ENCODE measurements at regions not wholly inside any gene's neighbourhood (a gene's known extent, or its start where the extent isn't known, plus 50 kb on each side); places are given as distances from the start of the nearest gene placed in this dataset.
"Not testable (repeated sequence)": the region's sequence is repeated elsewhere in the genome, so short reads cannot be mapped to it uniquely, and the experiment has no call there.

DNA sequence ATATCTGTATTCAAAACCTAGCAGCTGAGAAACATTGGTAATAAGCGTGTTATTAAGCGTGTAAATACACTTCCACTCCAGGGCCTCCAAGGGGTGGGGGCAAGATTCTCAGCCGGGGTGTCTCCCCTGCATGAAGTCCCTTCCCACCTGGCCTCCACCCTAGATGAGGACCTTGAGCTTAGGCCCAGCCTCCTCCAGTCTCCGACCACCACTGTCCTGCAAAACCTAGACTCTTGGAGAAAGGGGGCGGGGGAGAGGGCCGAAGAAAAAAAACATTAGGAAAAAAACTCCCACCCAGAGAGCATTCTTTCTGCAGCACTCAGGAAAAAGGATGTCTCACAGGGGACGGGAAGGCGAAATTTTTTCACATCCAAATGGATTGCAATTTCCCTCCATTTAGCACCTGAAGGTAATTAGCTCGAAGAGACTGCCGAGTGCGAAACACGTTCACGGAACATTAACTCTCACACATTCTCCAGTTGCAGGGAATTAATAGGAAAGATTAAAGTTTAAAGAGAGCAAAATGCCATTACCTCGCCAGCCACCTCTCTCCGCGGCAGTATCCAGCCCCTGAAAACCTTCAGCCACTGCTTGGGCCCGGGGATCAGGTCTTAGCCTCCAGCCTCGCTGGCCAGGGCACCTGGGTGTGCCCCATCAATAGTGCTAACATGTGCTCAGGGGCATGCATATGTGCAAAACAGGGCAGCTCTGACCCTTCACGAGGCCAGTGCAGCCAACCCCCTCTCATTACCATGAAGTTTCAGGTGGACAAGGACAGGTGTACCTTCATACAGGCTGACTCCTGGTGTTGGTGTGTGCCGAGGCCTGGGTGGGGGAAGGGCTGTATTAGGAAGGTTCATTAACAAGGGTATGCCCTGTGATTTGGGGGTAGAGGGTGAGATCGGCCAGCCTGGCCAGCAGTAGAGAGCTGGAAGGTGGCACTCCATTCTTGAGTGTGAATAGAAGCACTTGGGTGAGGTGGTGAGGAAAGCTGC is 77.2 kb downstream of the HIF1AN start:
- no peak for DNase-seq

DNA sequence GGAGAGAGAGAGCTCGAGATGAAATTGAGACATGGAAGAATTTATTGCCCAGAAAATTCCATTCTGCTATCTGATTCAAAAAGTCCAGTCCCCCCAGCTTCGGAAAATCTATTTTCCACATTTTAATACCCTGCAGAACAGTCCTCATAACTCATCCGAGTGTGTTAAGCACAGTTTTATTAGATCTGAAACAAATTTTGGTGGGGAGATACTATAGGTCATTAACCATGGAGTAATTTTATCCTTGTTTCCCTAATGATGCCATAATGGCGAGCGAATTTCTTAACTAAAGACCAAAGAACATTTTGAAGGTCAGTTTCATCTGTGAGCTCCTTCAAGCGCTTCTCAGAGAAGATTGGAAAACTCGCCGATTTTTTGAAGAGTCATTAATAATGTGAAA is 78.1 kb downstream of the HIF1AN start:
- no peak for DNase-seq

- no peak for DNase-seq
Measured at GRCh38 chr10:100614429-100615095, 78.8 kb downstream of the HIF1AN start.

DNA sequence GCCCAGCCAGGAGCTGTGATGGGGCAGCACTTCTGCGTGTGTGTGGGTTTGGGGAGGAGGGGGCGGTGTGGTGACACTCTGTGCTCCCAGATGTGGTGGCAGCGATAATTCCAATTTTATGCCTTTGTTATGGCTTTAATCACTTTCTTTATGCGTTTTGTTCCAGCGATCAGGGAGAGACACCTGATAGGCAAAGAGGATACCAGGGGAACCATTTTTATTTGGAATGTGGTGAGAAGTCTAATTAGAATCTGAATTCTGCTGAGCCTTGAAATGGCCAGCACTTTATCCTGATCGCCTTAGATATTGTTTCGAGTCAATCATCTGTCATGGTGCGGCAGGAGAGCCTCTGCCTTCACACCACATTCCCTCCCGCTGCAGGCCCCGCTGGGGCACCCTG is 79.5 kb downstream of the HIF1AN start:
- DNase-seq = no peak

- DNase-seq = no peak
Measured at GRCh38 chr10:100615908-100616307, 80.2 kb downstream of the HIF1AN start.

GRCh38 chr10:100618091-100618615 is 82.4 kb downstream of the HIF1AN start:
- DNase-seq = no peak

- no peak for DNase-seq
Measured at GRCh38 chr10:100618632-100619255, 83.0 kb downstream of the HIF1AN start.

- DNase-seq = no peak
Measured at GRCh38 chr10:100620087-100620835, 84.5 kb downstream of the HIF1AN start.

DNA sequence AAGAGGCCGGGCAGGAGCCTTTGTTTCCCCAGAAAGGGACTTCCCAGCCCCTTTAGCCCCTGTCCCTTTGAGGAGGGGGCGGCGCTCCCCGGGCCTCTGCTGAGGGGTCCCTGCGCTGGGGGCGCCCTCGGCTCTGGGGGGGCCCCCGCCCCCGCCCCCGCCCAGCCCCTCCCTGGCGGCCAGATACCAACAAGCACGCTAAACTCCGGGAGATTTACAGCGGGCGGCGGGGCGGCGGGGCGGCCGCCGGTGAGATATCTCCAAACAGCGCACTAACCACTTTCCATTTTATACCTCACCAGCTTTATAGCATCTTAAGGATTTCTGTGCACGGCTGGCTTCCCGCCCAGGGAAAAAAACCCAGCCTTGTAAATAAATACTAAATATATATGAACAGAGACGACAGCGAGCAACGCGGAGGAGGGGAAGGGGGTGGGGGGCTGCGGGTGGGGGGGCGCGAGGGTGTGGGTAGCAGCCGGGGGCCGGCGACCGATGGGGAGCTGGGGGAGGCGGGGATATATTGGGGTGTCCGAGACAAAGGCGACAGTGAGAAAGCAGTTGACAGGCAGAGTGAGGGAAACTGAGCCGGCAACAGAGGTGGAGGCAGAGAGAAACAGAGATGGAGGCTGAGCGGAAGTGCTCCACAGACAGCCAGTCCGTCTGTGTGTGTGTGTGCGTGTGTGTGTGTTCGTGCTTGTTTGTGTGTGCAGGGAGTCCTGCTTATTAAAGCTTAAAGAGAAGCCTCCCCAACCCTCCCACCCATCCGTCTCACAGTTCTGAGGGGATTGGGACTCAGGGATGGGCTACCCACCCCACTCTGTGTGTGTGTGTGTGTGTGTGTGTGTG is 85.8 kb downstream of the HIF1AN start:
- DNase-seq = peak; percentile 36

DNA sequence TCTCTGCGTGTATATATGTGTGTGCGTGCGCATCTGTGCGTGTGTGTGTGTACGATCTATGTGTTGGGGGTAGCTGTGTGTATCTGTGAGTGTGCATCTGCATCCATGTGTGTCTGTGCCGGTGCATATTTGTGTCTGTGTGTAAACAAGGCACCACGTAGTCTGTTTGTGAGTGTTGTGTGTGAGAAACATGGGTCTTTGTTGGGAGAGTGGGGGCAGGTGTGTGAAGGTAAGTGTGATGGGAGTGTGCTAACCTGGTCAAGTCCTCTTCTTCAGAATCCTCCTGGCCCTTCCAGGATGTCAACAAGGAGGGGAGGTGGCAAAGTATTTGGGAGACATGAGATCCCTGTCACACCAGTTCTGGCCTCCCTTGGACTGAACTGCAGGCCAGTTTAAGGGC is 87.2 kb downstream of the HIF1AN start:
- DNase-seq = no peak

DNA sequence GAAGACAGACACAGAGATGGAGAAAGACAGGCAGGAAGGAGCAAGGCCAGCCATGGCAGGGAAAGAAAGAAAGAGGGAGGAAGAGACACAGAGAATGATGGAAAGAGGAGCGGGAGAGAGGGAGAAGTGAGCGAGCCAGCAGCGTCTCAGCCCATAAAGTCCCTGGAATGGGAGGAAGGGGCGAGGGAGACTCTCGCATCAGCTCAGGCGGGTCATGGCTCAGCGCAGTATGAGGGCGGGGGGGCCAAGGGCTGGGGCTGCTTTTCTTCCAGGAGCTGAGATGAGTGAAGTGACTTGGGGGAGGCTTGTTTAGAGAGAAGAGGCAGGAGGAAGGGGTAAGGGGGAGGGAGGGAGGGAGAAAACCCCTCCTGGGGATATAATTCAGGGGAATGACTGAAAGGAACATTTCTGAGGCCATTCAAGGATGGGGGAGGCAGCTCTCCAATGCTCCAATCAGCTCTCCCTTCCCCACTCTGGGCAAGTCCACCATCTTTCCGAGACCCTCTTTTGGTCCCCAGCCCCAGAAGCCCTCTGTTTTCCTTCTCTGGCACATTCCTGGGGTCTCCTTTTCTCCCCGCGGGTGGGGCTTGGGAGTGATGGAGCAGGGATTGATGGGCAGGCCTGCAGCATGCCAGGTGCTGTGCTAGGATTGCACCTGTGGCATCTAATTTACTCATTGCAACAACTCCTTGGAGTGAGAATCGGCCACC is 87.9 kb downstream of the HIF1AN start:
- DNase-seq = no peak

GRCh38 chr10:100624298-100624697 is 88.6 kb downstream of the HIF1AN start:
- no peak for DNase-seq

- DNase-seq = no peak
Measured at GRCh38 chr10:100625816-100626215, 90.1 kb downstream of the HIF1AN start.

DNA sequence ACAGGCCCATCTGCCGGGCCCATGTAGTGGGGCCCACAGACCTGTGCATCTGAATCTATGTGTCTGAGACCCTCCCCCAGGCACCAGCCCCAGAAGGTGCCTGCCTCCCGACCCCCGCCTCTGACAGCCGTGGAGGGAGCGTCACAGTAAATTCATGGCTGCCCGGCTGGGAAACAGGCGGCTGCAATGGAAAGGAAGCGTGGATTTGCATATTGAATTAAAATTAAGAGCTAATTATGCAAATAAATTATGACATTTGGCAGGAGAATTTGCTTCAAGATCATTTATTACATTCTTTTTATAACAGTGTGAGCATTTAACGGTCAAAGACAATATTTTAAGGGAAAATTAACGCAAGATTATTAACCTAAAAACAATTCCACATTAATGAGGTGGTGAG is 92.3 kb downstream of the HIF1AN start:
- no peak for DNase-seq

DNA sequence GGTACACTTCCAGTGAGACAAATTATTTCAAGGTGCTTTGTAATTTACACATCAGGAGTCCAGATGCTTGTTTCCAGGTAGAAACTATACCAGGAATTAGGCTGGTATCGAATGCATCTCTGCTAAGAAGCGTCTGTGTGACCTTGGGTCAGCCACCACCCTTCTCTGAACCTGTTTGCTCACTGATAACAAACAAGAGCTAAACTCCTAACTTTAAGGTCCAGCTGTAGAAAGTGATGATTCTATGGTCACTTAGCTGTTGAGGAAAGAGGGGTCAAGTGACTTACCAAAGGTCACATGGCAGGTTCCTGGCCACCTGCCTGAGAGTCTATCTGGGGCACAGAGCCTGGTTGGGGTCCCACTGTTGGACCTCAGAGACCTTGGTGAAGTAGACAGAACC is 95.4 kb downstream of the HIF1AN start:
- DNase-seq = no peak

GRCh38 chr10:100632027-100632426 is 96.3 kb downstream of the HIF1AN start:
- DNase-seq = no peak

GRCh38 chr10:100634034-100634433 is 98.3 kb downstream of the HIF1AN start:
- DNase-seq = no peak

DNA sequence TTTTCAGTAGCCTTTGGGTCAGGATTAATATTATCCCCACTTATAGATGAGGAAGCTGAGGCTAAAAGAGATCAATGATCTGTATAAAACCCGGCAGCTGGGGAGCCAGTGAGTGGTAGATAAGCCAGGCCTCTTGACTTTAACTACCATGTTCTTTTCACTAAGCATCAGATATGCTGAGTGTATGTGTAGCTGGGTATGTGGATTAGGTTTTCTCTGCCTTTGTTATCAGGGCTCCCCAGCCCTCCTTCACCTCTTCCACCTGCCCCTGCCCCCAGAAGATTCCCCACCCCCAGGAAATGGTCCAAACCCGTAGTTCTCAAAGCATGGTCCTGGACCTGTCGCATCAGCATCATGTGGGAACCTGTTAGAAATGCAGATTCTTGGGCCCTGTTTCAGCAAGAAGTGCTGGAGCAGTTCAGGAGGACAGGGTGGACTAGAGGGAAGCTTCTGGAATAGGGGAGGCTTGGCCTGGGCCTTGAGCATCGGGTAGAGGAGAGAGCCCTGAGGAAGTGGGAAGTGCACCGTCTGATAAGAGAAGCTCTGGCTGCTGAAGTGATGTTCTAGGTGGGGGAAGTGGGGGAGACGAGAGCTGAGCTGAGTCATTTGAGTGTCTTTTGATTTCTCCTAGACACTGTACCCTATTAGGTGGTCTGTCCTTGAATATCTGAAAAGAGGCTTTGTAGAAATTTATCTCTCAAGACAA is 101.3 kb downstream of the HIF1AN start:
- DNase-seq = no peak

DNA sequence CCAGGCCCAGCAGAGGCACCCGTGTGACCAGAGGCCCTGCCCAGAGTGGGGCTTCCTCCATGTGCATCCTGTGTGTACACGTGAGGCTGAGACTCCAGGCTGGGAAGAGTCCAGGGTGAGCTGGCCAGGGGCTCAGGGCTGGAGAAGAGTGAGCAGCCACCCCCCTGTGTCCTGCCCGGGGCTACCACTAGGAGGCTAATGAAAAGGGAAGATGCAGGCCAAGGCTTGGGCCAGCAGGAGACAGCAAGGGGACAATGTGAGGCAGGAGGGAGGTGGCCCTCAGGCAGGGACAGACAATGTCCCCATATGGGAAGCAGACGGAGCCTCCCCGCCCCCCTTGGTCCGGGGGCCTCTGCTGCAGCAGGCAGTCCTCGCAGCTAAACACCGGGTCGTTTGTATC is 102.0 kb downstream of the HIF1AN start:
- DNase-seq = no peak

- not testable (repeated sequence) for DNase-seq
Measured at GRCh38 chr10:100638969-100639368, 103.2 kb downstream of the HIF1AN start.

All from CD4-positive, alpha-beta T cell treated with Interleukin-6 for 4 hours (primary cell).